CD4-positive, CD25-positive, alpha-beta regulatory T cell (primary cell): ENCODE measurements at regions not wholly inside any gene's neighbourhood (a gene's known extent, or its start where the extent isn't known, plus 50 kb on each side); places are given as distances from the start of the nearest gene placed in this dataset.

ENCODE experiments used
- ATAC-seq, 2 donors: fragments of 150-1000 bp; cut with Tn5 transposase; one replicate each; pipeline ENCODE4 v1.10.0; 2021; ENCODE audit warnings: low read depth in 2 of 2, moderate number of reproducible peaks in 2 of 2, moderate library complexity in 1 of 2
- DNase-seq, 3 donors: peaks; one replicate each; pipeline versions ENCODE4 v3.0.0 to v3.0.0-alpha.2; 2012 to 2022; ENCODE audit warnings: mixed read lengths in 1 of 3
- H3K27ac ChIP-seq: one replicate; pipeline ENCODE4 v1.7.0; 2013; ENCODE audit warnings: mild to moderate bottlenecking, low read length; ENCODE audit not compliant: insufficient read depth, poor library complexity, severe bottlenecking
- H3K27me3 ChIP-seq: one replicate; pipeline ENCODE4 v1.7.0; 2013; ENCODE audit warnings: low read length; ENCODE audit not compliant: control insufficient read depth, insufficient read depth
- H3K36me3 ChIP-seq: one replicate; pipeline ENCODE4 v1.7.0; 2013; ENCODE audit warnings: mild to moderate bottlenecking, low read length, moderate library complexity; ENCODE audit not compliant: control insufficient read depth, insufficient read depth
- H3K4me1 ChIP-seq: 2 replicates; pipeline ENCODE4 v1.7.0; 2013; ENCODE audit warnings: mild to moderate bottlenecking, low read length; ENCODE audit not compliant: insufficient read depth, control insufficient read depth, poor library complexity, severe bottlenecking
- H3K4me3 ChIP-seq: one replicate; pipeline ENCODE4 v1.7.0; 2013; ENCODE audit warnings: low read depth, mild to moderate bottlenecking, low read length, moderate library complexity
- H3K9me3 ChIP-seq, 2 experiments: 1 replicate in 1 of 2; 2 replicates in 1 of 2; pipeline ENCODE4 v1.7.0; 2013; ENCODE audit warnings: low read length in 2 of 2, mild to moderate bottlenecking in 1 of 2, moderate library complexity in 1 of 2; ENCODE audit not compliant: control insufficient read depth in 2 of 2
- H3K27ac Mint-ChIP-seq, 3 donors: one replicate each; pipeline ENCODE4 v1.8.0; 2020 to 2022; ENCODE audit warnings: mild to moderate bottlenecking in 3 of 3, mixed read lengths in 3 of 3, moderate library complexity in 2 of 3
- H3K27me3 Mint-ChIP-seq: one replicate; pipeline ENCODE4 v1.8.0; 2022; ENCODE audit warnings: mild to moderate bottlenecking, mixed read lengths
- H3K36me3 Mint-ChIP-seq: one replicate; pipeline ENCODE4 v1.8.0; 2020; ENCODE audit warnings: mixed read lengths
- H3K4me1 Mint-ChIP-seq, 4 donors: one replicate each; pipeline ENCODE4 v1.8.0; 2020 to 2022; ENCODE audit warnings: mixed read lengths in 4 of 4, mild to moderate bottlenecking in 1 of 4
- H3K4me3 Mint-ChIP-seq, 4 donors: one replicate each; pipeline ENCODE4 v1.8.0; 2020 to 2022; ENCODE audit warnings: mild to moderate bottlenecking in 4 of 4, mixed read lengths in 4 of 4, moderate library complexity in 3 of 4
- H3K9me3 Mint-ChIP-seq, 7 donors: one replicate each; pipeline ENCODE4 v1.8.0; 2020 to 2022; ENCODE audit warnings: mixed read lengths in 7 of 7, mild to moderate bottlenecking in 3 of 7, moderate library complexity in 2 of 7

- Mint-ChIP-seq H3K4me3 (no peak overlapping the region), H3K4me1 (peaks cover 0 to 6% (median 0%) of the 10 kb centered on the region in 4 donors), H3K9me3 (peaks cover 0 to 9% (median 0%) of the 10 kb centered on the region in 7 donors), H3K27me3 (no peaks in the 10 kb centered on the region), H3K36me3 (no peaks in the 10 kb centered on the region), H3K27ac (no peak overlapping the region)
- no peaks in the 10 kb centered on the region for H3K27me3 ChIP-seq
- no peak overlapping the region for H3K27ac ChIP-seq
- no peak for ATAC-seq
- no peak for DNase-seq
- no peaks in the 10 kb centered on the region for H3K36me3 ChIP-seq
- H3K4me1 ChIP-seq = no peaks in the 10 kb centered on the region
- peaks cover 0 to 7% of the 10 kb centered on the region in 2 experiments for H3K9me3 ChIP-seq
- H3K4me3 ChIP-seq = no peak overlapping the region
Observed at GRCh38 chr10:81679291-81679690, 195.7 kb upstream of the NRG3 start.

DNA sequence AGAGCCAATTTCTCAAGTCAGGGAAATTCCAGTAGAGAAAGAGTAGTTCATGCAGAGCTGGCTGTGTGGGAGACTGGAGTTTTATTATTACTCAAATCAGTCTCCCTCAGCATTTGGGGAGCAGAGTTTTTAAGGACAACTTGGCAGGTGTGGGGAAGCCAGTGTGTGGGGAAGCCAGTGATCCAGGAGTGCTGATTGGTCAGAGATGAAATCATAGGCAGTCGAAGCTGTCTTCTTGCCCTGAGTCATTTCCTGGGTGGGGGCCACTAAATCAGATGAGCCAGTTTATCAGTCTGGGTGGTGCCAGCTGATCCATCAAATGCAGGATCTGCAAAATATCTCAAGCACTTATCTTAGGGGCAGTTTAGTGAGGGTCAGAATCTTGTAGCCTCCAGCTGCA, 194.6 kb upstream of the NRG3 start:
- DNase-seq (peak in 1 of 3 donors; percentile 20), ATAC-seq (no peak)
- no peak overlapping the region for H3K27ac ChIP-seq
- H3K4me1 Mint-ChIP-seq = peaks cover 0 to 6% (median 0%) of the 10 kb centered on the region in 4 donors
- H3K36me3 ChIP-seq = no peaks in the 10 kb centered on the region
- H3K27ac Mint-ChIP-seq = no peak overlapping the region
- no peaks in the 10 kb centered on the region for H3K27me3 ChIP-seq
- H3K4me1 ChIP-seq = no peaks in the 10 kb centered on the region
- H3K27me3 Mint-ChIP-seq = no peaks in the 10 kb centered on the region
- H3K9me3 Mint-ChIP-seq = peaks cover 0 to 5% (median 0%) of the 10 kb centered on the region in 7 donors
- H3K36me3 Mint-ChIP-seq = no peaks in the 10 kb centered on the region
- no peak overlapping the region for H3K4me3 Mint-ChIP-seq
- H3K9me3 ChIP-seq = peaks cover 0 to 4% of the 10 kb centered on the region in 2 experiments
- no peak overlapping the region for H3K4me3 ChIP-seq

DNA sequence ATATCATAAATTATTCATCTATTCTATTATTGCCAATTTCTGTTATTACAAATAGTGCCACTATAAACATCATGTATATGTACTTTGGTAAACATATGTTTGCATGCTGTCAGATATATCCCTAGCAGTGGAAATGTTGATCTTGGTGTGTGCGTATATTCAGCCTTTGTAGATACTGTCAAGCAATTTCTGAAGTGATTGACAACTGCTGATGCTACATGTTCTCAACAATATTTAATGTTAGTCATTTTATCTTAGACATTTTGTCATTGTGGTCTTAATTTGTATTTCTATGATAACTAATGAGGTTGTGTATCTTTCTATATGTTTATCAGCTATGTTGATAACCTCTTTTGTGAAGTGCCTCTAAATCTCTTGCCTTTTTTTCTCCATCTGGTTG, 186.5 kb upstream of the NRG3 start:
- H3K9me3 Mint-ChIP-seq = peaks cover 0 to 6% (median 5%) of the 10 kb centered on the region in 7 donors
- H3K4me1 ChIP-seq = no peaks in the 10 kb centered on the region
- H3K36me3 Mint-ChIP-seq = no peaks in the 10 kb centered on the region
- no peaks in the 10 kb centered on the region for H3K27me3 ChIP-seq
- no peak overlapping the region for H3K27ac ChIP-seq
- H3K27ac Mint-ChIP-seq = no peak overlapping the region
- no peak overlapping the region for H3K4me3 ChIP-seq
- H3K9me3 ChIP-seq = no peaks in the 10 kb centered on the region
- no peaks in the 10 kb centered on the region for H3K4me1 Mint-ChIP-seq
- no peak overlapping the region for H3K4me3 Mint-ChIP-seq
- no peak for DNase-seq
- no peaks in the 10 kb centered on the region for H3K36me3 ChIP-seq
- H3K27me3 Mint-ChIP-seq = no peaks in the 10 kb centered on the region
- ATAC-seq = no peak

GRCh38 chr10:81696609-81697388, 178.2 kb upstream of the NRG3 start:
- no peaks in the 10 kb centered on the region for H3K36me3 Mint-ChIP-seq
- ATAC-seq = no peak
- Histone ChIP-seq H3K4me3 (no peak overlapping the region), H3K27ac (no peak overlapping the region), H3K36me3 (no peaks in the 10 kb centered on the region), H3K9me3 (peaks cover 0 to 2% of the 10 kb centered on the region in 2 experiments), H3K27me3 (no peaks in the 10 kb centered on the region), H3K4me1 (no peaks in the 10 kb centered on the region)
- no peak overlapping the region for H3K27ac Mint-ChIP-seq
- no peaks in the 10 kb centered on the region for H3K4me1 Mint-ChIP-seq
- H3K4me3 Mint-ChIP-seq = no peak overlapping the region
- H3K9me3 Mint-ChIP-seq = peaks cover 0 to 32% (median 15%) of the 10 kb centered on the region in 7 donors
- H3K27me3 Mint-ChIP-seq = no peaks in the 10 kb centered on the region
- DNase-seq = no peak

- Histone ChIP-seq H3K4me1 (no peaks in the 10 kb centered on the region), H3K36me3 (no peaks in the 10 kb centered on the region), H3K27me3 (no peaks in the 10 kb centered on the region), H3K4me3 (no peak overlapping the region), H3K9me3 (no peaks in the 10 kb centered on the region), H3K27ac (no peak overlapping the region)
- Mint-ChIP-seq H3K4me1 (no peaks in the 10 kb centered on the region), H3K36me3 (no peaks in the 10 kb centered on the region), H3K4me3 (no peak overlapping the region), H3K27me3 (no peaks in the 10 kb centered on the region), H3K27ac (no peak overlapping the region), H3K9me3 (peaks cover 0 to 23% (median 5%) of the 10 kb centered on the region in 7 donors)
- ATAC-seq (no peak), DNase-seq (no peak)
Observed at GRCh38 chr10:81704596-81704995, 170.4 kb upstream of the NRG3 start.

DNA sequence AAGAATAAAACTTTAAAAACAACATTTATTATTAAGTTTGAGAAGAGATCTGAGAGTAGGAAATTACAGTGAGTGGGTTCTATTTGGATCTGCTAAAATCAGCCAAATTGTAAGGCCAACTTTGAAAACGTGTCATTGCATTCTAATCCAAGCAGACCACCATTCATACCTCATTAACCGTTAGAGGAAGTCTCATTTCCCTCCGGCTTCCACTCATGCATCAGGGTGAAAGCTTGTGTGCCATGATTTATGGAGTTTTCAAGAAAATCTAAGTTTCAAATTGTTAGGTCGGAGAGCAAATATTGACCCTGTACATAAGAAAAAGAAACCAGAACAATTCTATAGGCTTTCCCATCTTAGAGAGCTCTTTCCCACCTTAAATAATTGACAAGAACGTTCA, 166.6 kb upstream of the NRG3 start:
- H3K4me3 ChIP-seq = no peak overlapping the region
- Mint-ChIP-seq H3K27ac (no peak overlapping the region), H3K4me3 (peak overlapping the region in 1 of 4 donors; percentile 2), H3K36me3 (no peaks in the 10 kb centered on the region), H3K9me3 (peaks cover 0 to 6% (median 0%) of the 10 kb centered on the region in 7 donors), H3K27me3 (no peaks in the 10 kb centered on the region), H3K4me1 (no peaks in the 10 kb centered on the region)
- H3K27ac ChIP-seq = no peak overlapping the region
- no peaks in the 10 kb centered on the region for H3K4me1 ChIP-seq
- no peaks in the 10 kb centered on the region for H3K9me3 ChIP-seq
- no peak for ATAC-seq
- H3K36me3 ChIP-seq = no peaks in the 10 kb centered on the region
- DNase-seq = no peak
- H3K27me3 ChIP-seq = no peaks in the 10 kb centered on the region

DNA sequence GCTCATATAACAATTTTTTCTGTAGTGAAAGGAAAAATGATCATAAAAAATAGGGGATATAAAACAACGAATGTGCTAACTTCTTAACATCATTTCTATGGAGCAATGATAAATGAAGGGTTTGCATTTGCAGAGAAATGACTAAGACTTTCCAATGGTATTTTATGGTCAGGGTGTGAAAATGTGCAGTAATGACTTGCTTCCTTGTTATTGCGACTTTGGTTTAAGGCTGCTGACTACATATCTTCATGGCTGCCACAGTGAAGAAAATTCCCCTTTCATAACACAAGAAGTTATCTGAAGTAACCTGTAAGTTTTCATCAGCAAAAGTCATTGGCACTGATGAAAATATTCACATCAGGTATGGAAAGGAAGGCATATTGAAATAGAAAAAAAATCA, 166.1 kb upstream of the NRG3 start:
- ATAC-seq (no peak), DNase-seq (no peak)
- Mint-ChIP-seq H3K4me1 (no peaks in the 10 kb centered on the region), H3K9me3 (peaks cover 0 to 6% (median 0%) of the 10 kb centered on the region in 7 donors), H3K27me3 (no peaks in the 10 kb centered on the region), H3K27ac (no peak overlapping the region), H3K4me3 (no peak overlapping the region), H3K36me3 (no peaks in the 10 kb centered on the region)
- Histone ChIP-seq H3K27ac (no peak overlapping the region), H3K4me1 (no peaks in the 10 kb centered on the region), H3K36me3 (no peaks in the 10 kb centered on the region), H3K27me3 (no peaks in the 10 kb centered on the region), H3K9me3 (no peaks in the 10 kb centered on the region), H3K4me3 (no peak overlapping the region)

GRCh38 chr10:81722399-81722798, 152.6 kb upstream of the NRG3 start:
- H3K27me3 Mint-ChIP-seq = no peaks in the 10 kb centered on the region
- DNase-seq = no peak
- peaks cover 0 to 10% (median 3%) of the 10 kb centered on the region in 7 donors for H3K9me3 Mint-ChIP-seq
- peaks cover 0 to 28% (median 8%) of the 10 kb centered on the region in 4 donors for H3K4me1 Mint-ChIP-seq
- ATAC-seq = no peak
- H3K36me3 ChIP-seq = no peaks in the 10 kb centered on the region
- H3K4me3 Mint-ChIP-seq = no peak overlapping the region
- H3K27me3 ChIP-seq = no peaks in the 10 kb centered on the region
- H3K4me3 ChIP-seq = no peak overlapping the region
- no peaks in the 10 kb centered on the region for H3K9me3 ChIP-seq
- H3K27ac Mint-ChIP-seq = peak overlapping the region in 1 of 3 donors; percentile 52
- H3K27ac ChIP-seq = no peak overlapping the region
- peaks cover 4% of the 10 kb centered on the region for H3K4me1 ChIP-seq
- no peaks in the 10 kb centered on the region for H3K36me3 Mint-ChIP-seq
